GM21447 (cell line): ENCODE measurements at regions not wholly inside any gene's neighbourhood (a gene's known extent, or its start where the extent isn't known, plus 50 kb on each side); places are given as distances from the start of the nearest gene placed in this dataset.
"Not testable (repeated sequence)": the region's sequence is repeated elsewhere in the genome, so short reads cannot be mapped to it uniquely, and the experiment has no call there.

ENCODE experiments used
- ATAC-seq: cut with Tn5 transposase; IDR thresholded peaks from one replicate; pipeline ENCODE4 v1.9.1; 2021; ENCODE audit not compliant: unreplicated experiment

DNA sequence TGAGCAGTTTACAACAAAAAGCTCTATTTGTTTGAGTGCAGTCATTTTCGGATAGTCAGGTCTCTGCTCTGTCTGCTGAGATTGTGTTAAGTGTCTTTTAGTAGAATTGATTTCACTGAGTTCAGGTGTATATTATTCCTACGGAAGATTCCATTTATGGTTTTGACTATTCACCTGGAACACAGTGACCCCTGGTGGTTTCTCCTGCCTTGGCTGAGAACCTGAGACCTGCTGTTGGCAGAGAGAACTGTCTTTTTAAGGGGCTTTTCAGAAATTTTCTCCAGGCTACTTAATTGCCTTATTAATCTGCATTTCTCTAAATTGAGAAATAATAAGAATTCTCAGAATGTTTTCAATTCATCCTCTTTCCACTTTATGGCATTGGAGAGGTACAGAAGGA is 508.0 kb downstream of the TBC1D32 start:
- ATAC-seq = no peak

DNA sequence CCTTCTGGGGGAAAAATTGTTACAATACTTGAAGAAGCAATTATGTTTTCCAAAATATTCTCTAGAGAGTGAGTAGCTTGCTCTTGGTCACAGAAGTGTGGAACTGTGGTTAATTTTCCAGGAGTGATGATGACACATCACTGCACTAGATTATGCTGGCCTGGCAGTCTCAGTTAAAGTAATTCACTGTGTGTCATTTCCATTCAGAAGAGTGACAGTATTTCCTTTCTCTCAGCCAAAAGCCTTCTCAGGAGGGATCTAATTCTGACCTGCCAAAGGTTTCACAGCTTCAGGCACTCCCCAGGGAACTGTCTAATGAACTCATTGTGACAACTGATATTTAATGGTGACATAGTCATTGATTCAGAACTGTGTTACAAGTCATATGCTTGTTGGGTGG is 517.5 kb downstream of the TBC1D32 start:
- ATAC-seq = no peak

DNA sequence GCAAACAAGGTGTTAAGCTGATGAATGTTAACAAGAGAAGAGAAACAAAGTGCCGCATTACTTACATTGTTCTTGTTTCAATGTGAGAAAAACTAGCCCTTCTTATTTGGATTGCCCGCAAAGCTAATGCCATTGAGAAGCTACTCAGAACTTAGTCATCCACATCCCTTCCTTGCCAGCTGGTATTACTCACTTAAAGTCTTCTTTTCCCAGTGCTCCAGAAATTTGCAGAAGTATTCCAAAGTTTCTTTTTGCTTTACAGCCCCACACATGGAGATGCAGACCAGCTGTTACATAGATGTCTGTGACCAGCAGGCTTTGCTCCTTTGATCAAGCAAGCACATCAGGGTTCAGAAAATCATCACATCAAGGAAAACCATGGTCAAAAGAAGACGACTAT is 529.0 kb downstream of the TBC1D32 start:
- no peak for ATAC-seq

DNA sequence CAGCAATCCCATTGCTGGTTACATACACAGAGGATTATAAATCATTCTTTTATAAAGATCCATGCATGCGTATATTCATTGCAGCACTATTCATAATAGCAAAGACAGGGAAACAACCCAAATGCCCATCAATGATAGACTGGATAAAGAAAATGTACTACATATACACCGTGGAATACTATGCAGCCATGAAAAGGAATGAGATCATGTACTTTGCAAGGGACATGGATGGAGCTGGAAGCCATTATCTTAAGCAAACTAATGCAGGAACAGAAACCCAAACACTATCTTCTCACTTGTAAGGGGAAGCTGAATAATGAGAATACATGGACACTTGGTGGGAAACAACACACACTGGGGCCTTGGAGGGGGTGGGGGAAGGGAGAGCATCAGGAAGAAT is 529.7 kb downstream of the TBC1D32 start:
- no peak for ATAC-seq

DNA sequence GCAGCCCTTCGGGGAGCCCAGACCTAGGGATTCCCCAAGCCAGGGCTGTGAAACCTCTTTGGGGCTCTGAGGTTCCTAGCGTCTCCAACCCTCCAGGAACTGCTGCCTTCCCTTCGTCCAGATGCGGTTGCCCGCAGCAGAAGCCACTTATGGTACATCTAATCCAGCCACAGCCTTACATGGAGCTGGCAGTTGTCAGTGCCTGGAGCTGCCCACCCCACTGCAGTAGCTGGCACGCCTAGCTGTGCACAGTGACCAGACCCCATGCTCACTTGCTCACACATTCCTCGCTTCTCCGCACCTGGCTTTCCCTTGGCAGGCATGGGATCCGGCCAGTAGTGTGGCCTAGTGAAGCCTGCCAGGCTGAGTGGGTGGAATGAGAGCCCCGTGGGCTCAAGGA is 547.6 kb downstream of the TBC1D32 start:
- no peak for ATAC-seq

DNA sequence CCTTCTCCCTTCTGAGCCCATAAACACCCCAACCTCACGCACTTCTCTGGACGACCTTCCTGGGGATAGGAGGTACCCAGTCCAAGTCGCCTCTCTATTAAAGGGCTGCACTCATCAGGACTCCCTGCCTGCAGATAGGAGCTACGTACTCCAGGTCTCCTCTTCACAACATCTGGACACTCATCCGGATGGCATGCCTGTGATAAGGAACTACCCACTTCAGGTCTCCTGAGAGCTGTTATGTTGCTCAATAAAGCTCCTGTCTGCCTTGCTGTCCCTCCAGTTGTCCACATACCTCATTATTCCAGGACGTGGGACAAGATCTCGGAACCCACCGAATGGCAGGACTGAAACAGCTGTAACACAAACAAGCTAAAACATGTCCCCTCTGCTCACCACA is 548.0 kb downstream of the TBC1D32 start:
- ATAC-seq = no peak

DNA sequence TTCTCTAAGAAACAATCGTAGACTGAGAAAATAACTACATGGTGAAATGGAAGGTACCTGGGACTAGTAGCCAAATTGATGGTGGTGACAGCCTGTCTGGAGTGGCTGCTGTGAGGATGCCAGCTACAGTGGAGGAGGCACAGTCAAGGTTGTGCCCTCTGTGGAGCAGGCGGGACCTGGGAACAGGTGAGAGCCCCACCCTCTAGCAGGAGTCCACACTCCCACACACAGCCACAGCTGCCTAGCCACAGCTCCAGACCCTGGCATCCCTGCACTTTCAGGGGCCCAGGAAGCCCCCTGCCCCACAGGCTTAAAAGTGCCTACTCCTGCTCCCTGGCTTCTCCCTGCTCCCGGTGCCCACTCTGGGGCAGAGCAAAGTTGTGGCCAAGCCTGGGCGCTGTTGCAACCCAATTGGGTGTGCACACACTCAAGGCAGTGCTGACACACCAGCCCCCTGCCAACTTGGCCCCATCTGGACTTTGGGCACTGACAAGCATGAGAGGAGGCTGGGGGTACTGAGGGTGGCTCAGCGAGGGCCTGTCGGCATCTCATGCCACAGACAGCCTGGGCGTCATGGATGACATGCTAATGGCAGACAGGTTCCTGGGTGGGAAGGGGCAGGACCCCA is 548.7 kb downstream of the TBC1D32 start:
- no peak for ATAC-seq

DNA sequence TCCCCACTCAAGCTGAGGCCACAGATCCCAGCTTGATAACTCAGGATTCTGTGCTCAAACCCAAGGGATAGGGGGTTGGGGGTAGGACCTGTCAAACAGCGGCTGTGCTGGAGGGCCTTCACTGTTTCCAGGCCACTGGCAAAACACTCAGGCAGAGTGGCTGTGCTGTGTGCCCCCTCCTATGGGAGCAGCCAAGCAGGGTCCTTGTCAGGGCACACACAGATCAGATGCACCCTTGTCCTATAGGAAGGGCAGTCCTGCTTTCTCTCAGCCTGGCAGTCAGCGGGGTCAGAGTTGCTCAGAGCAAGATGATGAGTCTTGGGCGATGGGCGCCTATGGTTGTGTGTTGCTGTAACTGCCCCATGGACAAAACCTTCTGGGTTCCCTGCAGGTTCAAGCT is 554.8 kb downstream of the TBC1D32 start:
- ATAC-seq = no peak

DNA sequence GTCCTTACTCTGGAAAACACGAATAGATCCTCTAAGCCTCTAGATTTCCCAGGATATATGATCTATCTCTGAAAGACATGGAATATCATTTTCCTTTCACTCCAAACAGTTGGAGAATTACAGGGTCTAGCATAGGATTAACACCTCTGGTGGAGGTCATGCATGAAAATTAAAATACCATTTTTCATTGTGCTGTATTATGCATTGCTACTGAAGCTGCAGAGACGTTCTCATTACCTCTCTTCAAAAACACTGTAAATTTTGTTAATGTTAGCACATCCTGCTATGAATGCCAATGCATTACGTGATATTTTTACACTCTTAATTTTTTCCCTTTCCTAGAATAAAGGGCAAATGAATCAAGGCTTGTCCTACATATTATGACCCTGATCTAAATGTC is 558.6 kb downstream of the TBC1D32 start:
- no peak for ATAC-seq

DNA sequence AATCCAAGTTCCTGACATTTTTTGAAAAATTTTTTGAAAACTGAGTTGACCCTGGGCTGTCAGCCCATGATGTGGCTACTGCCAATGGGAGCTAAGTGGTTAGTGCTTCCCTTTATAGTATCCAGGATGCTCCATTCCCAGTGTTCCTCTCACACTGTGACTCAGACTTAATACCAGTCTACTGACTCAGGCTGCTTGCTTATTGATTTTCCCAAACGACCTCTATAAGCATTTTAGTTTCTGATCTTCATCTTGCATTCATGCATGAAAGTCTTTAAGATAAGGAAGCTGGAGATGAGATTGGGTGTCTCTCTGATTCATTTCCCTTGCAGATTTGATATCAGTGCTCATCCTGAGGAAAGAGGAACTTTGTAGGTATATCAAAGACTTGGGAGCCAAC is 560.0 kb downstream of the TBC1D32 start:
- ATAC-seq = no peak

DNA sequence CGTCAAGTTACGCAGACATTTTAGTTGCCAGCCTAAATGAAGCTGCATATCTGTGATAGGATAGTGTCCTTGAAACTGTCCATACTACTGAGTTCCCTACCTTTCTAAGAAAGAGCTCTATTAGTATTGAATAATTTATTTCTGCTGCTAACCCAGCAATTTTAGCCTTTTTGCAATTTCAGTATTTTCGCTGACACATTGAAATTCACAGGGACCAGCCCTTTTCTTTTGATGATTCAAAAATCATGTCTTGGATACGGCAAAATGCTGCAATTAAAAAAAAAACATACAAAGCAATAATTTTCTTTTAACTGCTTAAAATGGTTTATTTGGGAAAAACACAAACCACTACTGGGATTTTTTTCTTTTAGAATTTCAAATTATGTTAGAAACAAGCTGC is 563.3 kb downstream of the TBC1D32 start:
- ATAC-seq = no peak

DNA sequence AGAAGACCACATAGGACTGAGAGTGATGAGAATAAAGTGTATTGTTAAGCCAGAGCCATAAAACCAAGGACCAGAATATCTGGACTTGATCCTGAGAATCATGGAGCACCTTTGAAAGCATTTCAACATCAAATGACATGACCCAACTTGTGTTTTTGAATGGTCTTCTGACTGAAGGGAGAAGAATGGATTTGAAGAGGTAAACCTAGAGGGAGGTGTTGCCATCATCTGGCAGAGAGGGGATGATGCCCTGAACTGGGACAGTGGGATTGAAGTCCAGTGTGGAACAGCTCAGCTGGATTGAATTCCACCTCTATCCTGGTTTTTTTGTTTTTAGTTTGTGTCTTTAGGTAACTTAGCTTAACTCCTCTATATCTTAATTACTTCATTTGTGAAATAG is 570.0 kb downstream of the TBC1D32 start:
- ATAC-seq = no peak

DNA sequence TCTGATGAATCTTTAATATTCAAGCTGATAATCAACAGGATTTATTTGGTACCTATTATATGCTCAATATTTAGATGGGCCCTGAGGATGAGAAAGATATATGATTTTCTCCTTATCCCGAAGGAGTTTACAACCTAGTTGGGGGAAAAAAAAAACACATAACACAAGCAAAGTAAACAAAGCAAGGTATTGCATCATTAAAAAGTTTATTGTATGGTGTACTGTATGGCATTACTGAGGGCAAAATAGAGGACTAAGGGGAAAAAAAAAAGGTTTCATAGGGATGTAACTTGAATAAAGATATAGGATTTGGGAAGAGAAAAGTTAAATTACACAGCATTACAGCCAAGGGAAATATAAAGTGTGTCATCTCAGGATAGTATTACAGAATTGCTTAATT is 574.7 kb downstream of the TBC1D32 start:
- ATAC-seq = no peak

DNA sequence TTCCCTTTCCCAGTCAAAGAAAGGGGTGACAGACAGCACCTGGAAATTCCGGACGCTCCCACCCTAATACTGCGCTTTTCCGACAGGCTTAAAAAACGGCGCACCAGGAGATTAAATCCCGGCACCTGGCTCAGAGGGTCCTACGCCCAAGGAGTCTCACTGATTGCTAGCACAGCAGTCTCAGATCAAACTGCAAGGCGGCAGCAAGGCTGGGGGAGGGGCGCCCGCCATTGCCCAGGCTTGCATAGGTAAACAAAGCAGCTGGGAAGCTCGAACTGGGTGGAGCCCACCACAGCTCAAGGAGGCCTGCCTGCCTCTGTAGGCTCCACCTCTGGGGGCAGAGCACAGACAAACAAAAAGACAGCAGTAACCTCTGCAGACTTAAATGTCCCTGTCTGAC is 585.7 kb downstream of the TBC1D32 start:
- ATAC-seq = not testable (repeated sequence)

DNA sequence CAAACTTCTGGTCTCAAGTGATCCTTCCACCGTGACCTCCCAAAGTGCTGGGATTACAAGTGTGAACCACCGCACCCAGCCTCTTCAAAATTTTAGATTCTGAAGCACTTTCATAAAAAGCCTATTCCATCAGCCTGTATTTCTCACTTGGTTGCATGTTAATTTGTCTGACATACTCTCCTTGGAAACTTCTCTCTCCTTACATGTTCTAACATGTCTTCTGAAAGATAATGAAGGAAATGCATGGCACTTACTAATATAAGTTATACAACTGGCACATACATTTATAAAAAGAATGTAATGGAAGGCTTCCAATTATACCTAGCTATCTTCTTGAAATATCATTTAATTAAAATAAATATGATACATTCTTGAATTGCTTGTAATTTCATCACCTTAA is 597.5 kb downstream of the TBC1D32 start:
- no peak for ATAC-seq

DNA sequence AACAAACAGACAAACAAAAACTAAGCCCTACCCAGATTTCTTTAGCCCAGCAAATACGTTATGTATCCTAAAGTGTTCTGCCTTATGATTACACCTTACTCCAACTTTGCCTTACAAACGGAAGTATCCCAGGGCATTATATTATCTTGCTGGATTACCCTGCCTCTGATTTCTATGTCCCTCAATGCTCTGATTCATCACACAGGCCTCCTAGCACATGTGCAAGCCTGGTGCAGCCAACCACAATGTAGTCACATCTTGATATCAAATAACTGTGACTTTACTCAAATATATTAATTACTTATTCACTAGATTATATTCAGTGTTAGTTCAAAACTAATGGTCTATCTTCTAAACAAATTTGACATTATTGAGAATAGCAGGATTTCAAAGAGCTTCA is 598.6 kb downstream of the TBC1D32 start:
- no peak for ATAC-seq

DNA sequence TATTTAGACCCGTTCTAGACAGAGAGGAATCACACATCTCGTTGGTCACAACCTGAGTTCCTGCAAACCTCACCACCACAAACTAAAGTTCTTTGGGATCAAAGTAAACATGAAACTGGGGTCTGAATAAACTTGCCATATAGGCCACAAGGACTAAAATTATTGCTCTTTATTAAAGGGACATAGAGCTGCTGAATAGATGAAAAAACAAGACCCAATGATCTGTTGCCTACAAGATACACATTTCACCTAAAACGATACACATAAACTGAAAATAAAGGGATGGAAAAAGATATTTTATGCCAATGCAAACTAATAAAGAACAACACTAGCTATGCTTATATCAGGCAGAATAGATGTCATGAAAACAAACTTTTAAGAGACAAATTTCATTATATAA is 623.0 kb downstream of the TBC1D32 start:
- ATAC-seq = no peak

DNA sequence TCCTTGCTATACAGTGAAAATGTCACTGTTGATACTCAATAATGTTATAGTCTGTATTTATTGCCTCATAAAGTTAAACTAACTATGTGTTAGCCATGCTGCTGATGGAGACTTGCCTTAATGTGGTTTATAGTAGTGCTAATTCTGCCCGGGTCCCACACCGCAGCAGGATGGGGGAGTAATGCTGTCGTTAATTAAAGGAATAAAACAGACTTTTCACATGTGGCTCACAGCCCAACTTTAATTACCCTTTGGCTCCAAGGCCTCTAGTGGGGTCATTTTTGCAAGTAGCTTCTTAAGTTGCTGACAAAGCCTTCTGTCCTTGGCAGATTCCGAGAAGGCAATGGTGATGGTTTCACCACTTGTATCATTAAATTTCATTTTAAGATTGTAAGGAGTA is 634.3 kb downstream of the TBC1D32 start:
- no peak for ATAC-seq

DNA sequence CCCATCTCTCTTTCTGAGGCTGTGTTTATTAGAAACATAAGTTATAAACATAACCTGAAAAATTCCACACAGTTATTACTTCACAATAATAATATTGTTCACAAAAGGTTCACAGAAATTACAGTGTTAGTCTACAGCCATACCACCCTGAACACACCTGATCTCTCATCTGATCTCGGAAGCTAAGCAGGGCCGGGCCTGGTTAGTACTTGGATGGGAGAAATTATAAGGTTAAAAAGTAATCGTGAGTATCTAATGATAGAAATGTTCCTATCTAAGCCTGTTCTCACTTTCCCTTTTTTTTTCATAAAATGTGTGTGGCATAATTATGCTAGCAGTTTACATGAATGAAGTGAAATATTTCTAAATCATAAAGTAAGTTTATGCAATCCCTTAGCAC is 647.8 kb downstream of the TBC1D32 start:
- ATAC-seq = no peak

DNA sequence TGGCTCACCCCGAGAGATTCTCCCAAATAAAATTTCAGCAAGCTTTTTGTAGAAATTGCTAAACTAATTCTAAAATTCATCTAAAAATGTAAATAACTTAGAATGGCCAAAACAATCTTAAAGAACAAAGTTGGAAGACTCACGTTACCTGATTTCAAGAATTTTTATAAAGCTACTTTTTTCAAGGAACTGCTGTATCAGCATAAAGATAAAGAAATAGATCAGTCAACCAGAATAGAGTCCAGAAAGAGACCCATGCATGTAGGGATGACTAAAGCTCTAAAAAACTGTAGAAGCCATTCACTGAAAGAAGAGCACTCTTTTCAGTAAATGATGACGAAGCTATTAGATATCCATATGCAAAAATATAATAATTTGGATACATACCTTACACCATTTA is 652.1 kb downstream of the TBC1D32 start:
- no peak for ATAC-seq

DNA sequence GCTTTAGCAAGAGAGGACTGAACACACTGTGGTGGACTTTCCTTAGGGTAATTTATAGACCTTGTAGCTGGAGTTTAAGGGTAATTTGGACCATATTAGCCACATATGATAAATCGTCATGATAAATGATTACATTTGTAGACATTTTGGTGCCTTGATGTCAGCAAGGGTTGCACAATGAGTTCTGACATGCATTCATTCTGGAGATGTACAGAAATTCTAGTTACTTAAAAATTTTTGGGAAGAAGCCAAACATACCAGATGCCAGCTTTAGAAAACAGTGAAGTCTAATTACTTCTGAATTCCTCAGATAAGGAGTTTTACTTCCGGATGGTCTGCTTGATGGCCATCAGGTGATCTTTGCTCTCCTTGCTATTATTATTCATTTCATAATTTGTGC is 653.1 kb downstream of the TBC1D32 start:
- no peak for ATAC-seq

DNA sequence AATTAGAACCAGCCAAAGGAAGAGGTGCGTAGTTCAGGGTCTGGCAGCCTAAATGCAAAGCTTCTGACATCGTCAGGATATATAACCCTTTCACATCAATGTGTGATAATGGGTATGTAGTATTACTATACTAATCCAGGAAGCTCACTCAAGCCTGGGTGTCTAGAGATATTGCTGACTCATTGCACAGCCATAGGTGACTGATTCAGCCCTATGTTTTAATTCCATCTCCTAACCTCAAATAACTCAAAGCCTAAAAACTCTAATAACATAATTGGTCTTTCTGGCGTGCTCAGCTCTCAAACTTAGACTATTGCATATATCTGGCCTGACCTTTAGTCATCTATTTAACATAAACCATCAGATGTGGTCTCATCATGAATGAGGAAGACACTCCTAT is 658.4 kb downstream of the TBC1D32 start:
- no peak for ATAC-seq

DNA sequence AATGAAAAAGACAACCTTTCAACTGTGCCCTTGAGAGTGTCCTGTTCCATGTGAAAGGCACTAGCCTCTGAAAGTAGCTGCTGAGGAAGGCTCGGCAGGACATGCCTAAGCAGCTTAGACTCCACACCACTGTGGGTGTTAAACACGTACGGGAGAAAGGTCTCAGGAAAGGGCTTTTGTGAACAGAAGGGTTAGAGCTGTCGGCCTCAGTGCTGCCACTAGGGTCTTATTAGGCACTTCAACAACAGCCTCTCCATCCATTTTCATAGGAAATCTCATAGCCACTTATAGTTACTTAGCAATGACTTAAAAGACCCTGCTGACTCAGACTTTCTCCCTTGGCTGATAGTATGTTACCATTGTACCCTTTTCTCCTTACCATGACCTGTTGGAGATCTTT is 662.8 kb downstream of the TBC1D32 start:
- no peak for ATAC-seq

DNA sequence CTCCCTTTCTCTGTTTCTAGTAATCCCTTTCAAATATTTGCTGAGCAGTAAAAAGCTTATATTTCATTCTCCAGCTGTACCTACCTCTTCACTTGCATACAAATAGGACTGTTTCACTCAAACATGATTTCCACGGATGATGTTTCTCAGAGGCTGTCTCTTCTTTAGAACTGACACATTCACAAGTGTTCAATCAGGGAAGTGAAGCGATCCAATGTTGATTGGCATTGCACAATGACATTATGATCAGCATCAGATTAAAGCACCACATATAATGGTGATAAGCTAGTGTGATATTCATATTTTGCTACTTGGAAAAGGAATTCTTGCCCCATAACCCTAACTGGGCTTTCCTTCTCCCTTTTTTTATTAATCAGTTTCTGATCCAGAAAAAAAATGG is 681.8 kb downstream of the TBC1D32 start:
- no peak for ATAC-seq
